ENCODE measurements at regions not wholly inside any gene's neighbourhood (a gene's known extent, or its start where the extent isn't known, plus 50 kb on each side); places are given as distances from the start of the nearest gene placed in this dataset.

DNA sequence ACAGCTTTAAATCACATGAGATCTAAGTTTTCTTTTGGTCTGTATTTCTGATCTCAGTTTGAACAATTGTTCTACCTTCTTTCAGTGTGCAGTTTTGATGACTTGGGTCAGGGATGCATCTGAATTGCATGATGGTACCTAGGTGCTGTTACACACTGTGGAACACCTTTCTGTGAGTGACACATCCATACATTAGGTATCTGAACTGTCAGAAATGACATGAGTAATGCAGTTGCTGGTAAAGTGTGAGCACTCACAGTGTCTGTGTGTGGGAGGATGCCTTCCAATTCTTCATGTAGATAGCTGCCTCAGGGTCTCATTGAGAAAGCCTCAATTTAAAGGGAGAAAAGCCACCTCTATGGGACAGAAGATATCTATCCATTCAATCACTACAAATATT is 411.9 kb downstream of the PPARGC1A start:
- TF ChIP-seq, protein P1, sequence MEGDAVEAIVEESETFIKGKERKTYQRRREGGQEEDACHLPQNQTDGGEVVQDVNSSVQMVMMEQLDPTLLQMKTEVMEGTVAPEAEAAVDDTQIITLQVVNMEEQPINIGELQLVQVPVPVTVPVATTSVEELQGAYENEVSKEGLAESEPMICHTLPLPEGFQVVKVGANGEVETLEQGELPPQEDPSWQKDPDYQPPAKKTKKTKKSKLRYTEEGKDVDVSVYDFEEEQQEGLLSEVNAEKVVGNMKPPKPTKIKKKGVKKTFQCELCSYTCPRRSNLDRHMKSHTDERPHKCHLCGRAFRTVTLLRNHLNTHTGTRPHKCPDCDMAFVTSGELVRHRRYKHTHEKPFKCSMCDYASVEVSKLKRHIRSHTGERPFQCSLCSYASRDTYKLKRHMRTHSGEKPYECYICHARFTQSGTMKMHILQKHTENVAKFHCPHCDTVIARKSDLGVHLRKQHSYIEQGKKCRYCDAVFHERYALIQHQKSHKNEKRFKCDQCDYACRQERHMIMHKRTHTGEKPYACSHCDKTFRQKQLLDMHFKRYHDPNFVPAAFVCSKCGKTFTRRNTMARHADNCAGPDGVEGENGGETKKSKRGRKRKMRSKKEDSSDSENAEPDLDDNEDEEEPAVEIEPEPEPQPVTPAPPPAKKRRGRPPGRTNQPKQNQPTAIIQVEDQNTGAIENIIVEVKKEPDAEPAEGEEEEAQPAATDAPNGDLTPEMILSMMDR (IDR thresholded peaks at IDR 0.05): no peak
- H3K79me2 ChIP-seq: no peaks in the 10 kb centered on the region

GRCh38 chr4:23476515-23477090 is 413.2 kb downstream of the PPARGC1A start:
- Histone ChIP-seq H3K36me3 (ENCODE audit: control insufficient read depth, insufficient read depth, low read length) (no peaks in the 10 kb centered on the region), H3K4me3 (ENCODE audit: low read depth, low read length) (no peak overlapping the region), H3K79me2 (no peaks in the 10 kb centered on the region), H3K27ac (no peak overlapping the region), H3K27me3 (ENCODE audit: control insufficient read depth, insufficient read depth, low read length) (no peaks in the 10 kb centered on the region), H3K9me3 (ENCODE audit: control insufficient read depth, low read length) (no peaks in the 10 kb centered on the region), H3K4me2 (ENCODE audit: low read length) (no peak overlapping the region), H2AFZ (no peak overlapping the region), H3K9ac (no peak overlapping the region), H3K4me1 (no peaks in the 10 kb centered on the region)
- TF ChIP-seq, protein P1 (IDR thresholded peaks at IDR 0.05): no peak

More for the DNA sequence above, 411.9 kb downstream of the PPARGC1A start:
- H2AFZ ChIP-seq: no peak overlapping the region
- H3K4me2 ChIP-seq (ENCODE audit: low read length): no peak overlapping the region
- no peak overlapping the region for H3K4me3 ChIP-seq (ENCODE audit: low read depth, low read length)
- no peaks in the 10 kb centered on the region for H3K4me1 ChIP-seq
- H3K9ac ChIP-seq: no peak overlapping the region
- no peak overlapping the region for H3K27ac ChIP-seq
- no peaks in the 10 kb centered on the region for H3K27me3 ChIP-seq (ENCODE audit: control insufficient read depth, insufficient read depth, low read length)
- no peaks in the 10 kb centered on the region for H3K9me3 ChIP-seq (ENCODE audit: control insufficient read depth, low read length)
- H3K36me3 ChIP-seq (ENCODE audit: control insufficient read depth, insufficient read depth, low read length): no peaks in the 10 kb centered on the region

DNA sequence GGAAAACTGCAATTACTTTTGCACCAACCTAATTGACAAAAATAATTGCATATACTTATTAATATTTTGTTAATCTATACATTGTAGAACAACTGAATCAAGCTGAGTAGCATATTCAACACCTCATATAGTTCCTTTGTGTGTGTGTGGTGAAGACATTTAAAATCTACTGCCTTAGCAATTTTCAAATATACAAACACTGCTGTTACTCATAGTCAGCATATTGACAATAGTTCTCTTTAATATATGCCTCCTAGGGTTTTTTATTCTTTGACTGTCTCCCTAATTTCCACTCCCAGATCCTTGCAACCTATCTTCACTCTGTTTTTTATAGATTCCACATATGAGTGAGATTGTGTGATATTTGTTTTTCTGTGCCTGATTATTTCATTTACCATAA is 426.8 kb downstream of the PPARGC1A start:
- no peaks in the 10 kb centered on the region for H3K27me3 ChIP-seq (ENCODE audit: control insufficient read depth, insufficient read depth, low read length)
- no peaks in the 10 kb centered on the region for H3K4me1 ChIP-seq
- H3K4me2 ChIP-seq (ENCODE audit: low read length): no peak overlapping the region
- no peaks in the 10 kb centered on the region for H3K9me3 ChIP-seq (ENCODE audit: control insufficient read depth, low read length)
- no peak overlapping the region for H3K27ac ChIP-seq
- TF ChIP-seq, protein P1 (IDR thresholded peaks at IDR 0.05): no peak
- no peaks in the 10 kb centered on the region for H3K36me3 ChIP-seq (ENCODE audit: control insufficient read depth, insufficient read depth, low read length)
- H3K4me3 ChIP-seq (ENCODE audit: low read depth, low read length): no peak overlapping the region
- no peak overlapping the region for H3K9ac ChIP-seq
- no peaks in the 10 kb centered on the region for H3K79me2 ChIP-seq
- no peak overlapping the region for H2AFZ ChIP-seq

GRCh38 chr4:23458054-23458453 is 431.8 kb downstream of the PPARGC1A start:
- Histone ChIP-seq H3K9me3 (ENCODE audit: control insufficient read depth, low read length) (no peaks in the 10 kb centered on the region), H3K36me3 (ENCODE audit: control insufficient read depth, insufficient read depth, low read length) (no peaks in the 10 kb centered on the region), H3K79me2 (no peaks in the 10 kb centered on the region), H3K4me3 (ENCODE audit: low read depth, low read length) (no peak overlapping the region), H3K27me3 (ENCODE audit: control insufficient read depth, insufficient read depth, low read length) (no peaks in the 10 kb centered on the region), H3K27ac (no peak overlapping the region), H3K4me2 (ENCODE audit: low read length) (no peak overlapping the region), H2AFZ (no peak overlapping the region), H3K4me1 (peaks cover 2% of the 10 kb centered on the region), H3K9ac (no peak overlapping the region)
- TF ChIP-seq, protein P1 (IDR thresholded peaks at IDR 0.05): no peak

- TF ChIP-seq, protein P1 (IDR thresholded peaks at IDR 0.05): no peak
- Histone ChIP-seq H3K36me3 (ENCODE audit: control insufficient read depth, insufficient read depth, low read length) (no peaks in the 10 kb centered on the region), H3K79me2 (no peaks in the 10 kb centered on the region), H3K27ac (no peak overlapping the region), H3K9me3 (ENCODE audit: control insufficient read depth, low read length) (no peaks in the 10 kb centered on the region), H3K27me3 (ENCODE audit: control insufficient read depth, insufficient read depth, low read length) (no peaks in the 10 kb centered on the region), H3K4me1 (peaks cover 2% of the 10 kb centered on the region), H3K4me3 (ENCODE audit: low read depth, low read length) (no peak overlapping the region), H3K9ac (no peak overlapping the region), H2AFZ (no peak overlapping the region), H3K4me2 (ENCODE audit: low read length) (no peak overlapping the region)
Observed at GRCh38 chr4:23456864-23457263, 433.0 kb downstream of the PPARGC1A start.
